Epithelial cell of proximal tubule (primary cell): ENCODE measurements at regions not wholly inside any gene's neighbourhood (a gene's known extent, or its start where the extent isn't known, plus 50 kb on each side); places are given as distances from the start of the nearest gene placed in this dataset.

Experiments
- DNase-seq: peaks from one replicate; pipeline ENCODE4 v3.0.0-alpha.2; 2011; ENCODE audit warnings: low read depth
- H3K4me3 ChIP-seq: 2 replicates; pipeline ENCODE4 v1.5.1; 2011; ENCODE audit warnings: low read depth, mild to moderate bottlenecking, low read length
- TF ChIP-seq, protein P1 (sequence below): conservative IDR thresholded peaks from 2 replicates; pipeline ENCODE4 v1.5.1; 2012; ENCODE audit warnings: low read depth, mild to moderate bottlenecking, low read length

DNA sequence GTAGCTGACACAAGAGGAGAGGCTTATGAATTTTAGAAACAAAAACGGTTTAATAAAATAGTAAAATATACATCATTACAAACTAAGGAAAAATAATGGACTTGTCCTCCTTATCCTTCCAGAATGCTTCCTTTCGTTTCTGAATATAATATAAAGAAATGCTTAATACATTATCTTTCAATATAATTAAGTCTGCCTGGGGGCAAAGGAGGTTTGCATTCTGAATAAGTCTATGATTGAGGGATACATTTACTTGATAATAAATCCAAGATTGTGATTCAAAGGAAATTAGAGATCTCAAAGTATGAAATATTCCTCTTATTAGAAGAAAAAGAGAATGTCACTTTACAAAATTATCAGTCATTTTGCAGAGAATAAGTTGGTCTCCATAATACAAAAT, 386.5 kb downstream of the SPATA31D1 start:
- H3K4me3 ChIP-seq, result no peak overlapping the region
- TF ChIP-seq, protein P1, sequence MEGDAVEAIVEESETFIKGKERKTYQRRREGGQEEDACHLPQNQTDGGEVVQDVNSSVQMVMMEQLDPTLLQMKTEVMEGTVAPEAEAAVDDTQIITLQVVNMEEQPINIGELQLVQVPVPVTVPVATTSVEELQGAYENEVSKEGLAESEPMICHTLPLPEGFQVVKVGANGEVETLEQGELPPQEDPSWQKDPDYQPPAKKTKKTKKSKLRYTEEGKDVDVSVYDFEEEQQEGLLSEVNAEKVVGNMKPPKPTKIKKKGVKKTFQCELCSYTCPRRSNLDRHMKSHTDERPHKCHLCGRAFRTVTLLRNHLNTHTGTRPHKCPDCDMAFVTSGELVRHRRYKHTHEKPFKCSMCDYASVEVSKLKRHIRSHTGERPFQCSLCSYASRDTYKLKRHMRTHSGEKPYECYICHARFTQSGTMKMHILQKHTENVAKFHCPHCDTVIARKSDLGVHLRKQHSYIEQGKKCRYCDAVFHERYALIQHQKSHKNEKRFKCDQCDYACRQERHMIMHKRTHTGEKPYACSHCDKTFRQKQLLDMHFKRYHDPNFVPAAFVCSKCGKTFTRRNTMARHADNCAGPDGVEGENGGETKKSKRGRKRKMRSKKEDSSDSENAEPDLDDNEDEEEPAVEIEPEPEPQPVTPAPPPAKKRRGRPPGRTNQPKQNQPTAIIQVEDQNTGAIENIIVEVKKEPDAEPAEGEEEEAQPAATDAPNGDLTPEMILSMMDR, result no peak
- DNase-seq, result no peak

DNA sequence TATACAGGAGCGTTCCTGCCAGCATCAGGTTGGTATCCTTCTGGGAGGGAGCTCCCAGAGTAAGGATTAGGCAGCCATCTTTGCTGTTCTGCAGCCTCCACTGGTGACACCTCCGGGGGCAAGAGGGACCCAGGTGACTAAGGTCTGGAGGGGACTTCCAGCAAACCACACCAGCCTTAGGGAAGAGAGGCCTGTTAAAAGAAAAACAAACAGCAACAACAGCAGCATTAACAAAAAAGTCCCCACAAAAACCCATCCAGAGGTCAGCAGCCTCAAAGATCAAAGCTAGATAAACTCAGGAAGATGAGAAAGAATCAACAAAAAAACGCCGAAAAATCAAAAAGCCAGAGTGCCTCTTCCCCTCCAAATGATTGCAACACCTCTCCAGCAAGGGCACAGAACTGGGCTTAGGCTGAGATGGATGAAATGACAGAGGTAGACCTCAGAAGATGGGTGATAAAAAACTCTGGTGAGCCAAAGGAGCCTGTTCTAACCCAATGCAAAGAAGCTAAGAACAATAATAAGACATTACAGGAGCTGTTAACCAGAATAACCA, 388.2 kb downstream of the SPATA31D1 start:
- DNase-seq, result no peak
- no peak overlapping the region for H3K4me3 ChIP-seq
- TF ChIP-seq, protein P1, result no peak

DNA sequence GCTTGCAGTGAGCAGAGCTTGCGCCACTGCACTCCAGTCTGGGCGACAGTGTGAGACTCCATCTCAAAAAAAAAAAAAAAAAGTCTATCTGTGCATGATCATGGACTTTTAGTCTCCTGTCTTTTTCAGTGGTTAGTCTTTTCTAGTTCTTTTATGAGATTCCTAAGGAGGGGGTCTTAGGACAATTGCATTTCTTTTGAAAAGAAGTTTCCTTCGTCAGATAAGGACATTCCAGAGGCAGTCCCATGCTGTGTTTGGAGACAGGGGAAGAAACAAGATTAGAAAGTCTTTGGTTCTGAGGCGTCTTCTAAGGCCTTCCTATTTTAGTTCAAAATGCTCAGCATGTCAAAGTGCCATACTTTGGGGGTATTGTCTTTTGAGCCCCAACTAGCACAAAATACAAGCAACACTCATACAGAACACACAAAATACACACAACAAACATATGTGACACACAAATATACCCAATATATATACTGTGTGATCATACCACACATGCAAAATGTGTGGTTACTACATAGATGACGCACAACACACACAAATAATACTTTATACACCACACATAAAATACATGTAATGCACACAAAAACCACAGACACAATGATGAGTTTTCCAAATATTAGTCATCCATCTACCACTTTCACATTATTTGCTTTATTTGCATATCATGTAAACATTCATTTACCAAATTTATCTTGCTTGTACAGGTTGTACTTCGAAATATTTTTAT, 394.5 kb downstream of the SPATA31D1 start:
- TF ChIP-seq, protein P1, result no peak
- no peak for DNase-seq
- no peak overlapping the region for H3K4me3 ChIP-seq

DNA sequence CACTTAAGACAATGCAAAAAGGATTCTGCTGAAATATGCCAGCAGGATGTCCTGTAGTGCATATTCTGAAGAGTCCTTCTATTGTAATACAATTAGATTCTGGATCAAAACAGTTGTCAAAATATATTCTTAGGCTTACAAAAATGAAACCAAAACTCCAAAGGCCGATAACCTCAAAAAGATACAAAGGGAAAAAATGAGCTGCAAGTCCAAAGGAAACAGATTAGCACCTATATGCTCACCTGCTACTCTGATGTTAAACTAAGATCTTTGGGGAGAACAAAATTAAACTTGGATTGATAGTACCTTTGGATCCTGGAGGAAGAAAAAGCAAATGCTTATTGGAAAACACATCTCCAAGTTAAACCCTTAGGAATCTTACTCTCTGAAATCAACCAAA, 397.1 kb downstream of the SPATA31D1 start:
- no peak overlapping the region for H3K4me3 ChIP-seq

DNA sequence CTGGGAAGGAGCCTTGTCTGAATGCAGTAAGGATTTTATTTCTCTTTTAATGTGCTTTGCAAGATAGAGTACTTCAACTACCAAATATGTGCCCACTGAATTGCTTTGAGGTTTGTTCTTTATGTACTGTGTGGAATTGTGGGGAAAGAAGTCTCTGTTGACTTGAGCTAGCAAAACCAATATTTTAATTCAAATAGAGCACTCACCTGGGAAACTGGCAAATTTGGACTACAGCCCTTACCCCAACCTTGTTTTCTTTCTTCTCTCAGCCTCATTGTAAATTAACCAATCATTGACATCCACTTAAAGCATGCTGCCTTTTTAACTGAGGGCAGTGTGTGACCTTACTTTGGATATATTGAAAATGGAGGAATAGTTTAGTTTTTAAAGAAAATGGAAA, 409.0 kb downstream of the SPATA31D1 start:
- TF ChIP-seq, protein P1, result no peak
- no peak for DNase-seq
- H3K4me3 ChIP-seq, result no peak overlapping the region

More for the DNA sequence above, 397.1 kb downstream of the SPATA31D1 start:
- TF ChIP-seq, protein P1, result no peak
- no peak for DNase-seq

DNA sequence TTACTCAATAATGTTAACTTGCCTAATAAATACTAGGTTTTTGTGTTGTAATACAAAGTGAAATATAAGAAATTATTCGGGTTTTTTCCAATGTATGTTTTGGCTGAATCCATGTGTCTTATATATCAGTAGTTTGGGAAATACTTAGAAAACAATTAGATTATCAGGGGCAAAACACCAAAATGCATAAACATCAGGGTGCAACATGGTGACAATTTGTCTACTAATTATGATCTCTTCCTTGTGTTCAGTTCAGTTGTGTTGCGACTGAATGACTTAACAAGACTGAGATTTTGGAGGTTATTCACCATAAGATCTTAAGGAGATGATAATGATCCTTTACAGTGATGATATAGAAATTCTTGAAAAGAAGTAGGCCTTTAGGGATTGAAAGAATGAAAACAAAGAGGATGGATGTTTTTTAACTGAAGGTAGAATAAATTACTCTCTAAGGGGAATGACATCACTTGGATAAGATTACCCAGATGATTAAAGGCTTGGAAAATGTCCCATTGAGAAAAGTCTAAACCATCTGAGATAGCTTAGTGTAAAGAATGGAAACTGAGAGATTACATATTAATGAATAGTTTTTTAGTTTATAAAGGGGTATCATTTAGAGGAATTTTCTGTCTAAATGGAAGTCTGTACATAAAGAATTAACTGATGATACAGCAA, 415.8 kb downstream of the SPATA31D1 start:
- H3K4me3 ChIP-seq, result no peak overlapping the region
- DNase-seq, result no peak
- TF ChIP-seq, protein P1, result no peak
